ENCODE measurements at regions not wholly inside any gene's neighbourhood (a gene's known extent, or its start where the extent isn't known, plus 50 kb on each side); places are given as distances from the start of the nearest gene placed in this dataset.

DNA sequence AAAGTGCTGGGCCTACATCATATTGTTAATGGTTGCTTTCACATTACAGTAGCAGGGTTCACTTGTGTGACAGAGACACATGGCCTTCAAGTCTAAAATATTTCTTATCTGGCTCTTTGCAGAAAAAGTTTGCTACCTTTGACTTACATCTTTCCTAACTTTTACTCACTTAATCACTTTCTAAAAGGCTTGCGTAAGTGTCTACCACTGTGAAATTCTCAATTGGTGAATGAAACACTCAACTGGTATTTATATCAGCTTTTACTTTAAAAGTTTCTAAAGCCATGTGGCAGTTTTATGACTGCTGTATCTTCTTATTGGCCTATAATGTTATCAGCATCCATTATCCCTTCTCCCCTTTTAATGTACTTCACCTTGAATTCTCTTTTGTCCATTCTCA, 554.5 kb downstream of the ZIC1 start:
- TF ChIP-seq, protein P1, sequence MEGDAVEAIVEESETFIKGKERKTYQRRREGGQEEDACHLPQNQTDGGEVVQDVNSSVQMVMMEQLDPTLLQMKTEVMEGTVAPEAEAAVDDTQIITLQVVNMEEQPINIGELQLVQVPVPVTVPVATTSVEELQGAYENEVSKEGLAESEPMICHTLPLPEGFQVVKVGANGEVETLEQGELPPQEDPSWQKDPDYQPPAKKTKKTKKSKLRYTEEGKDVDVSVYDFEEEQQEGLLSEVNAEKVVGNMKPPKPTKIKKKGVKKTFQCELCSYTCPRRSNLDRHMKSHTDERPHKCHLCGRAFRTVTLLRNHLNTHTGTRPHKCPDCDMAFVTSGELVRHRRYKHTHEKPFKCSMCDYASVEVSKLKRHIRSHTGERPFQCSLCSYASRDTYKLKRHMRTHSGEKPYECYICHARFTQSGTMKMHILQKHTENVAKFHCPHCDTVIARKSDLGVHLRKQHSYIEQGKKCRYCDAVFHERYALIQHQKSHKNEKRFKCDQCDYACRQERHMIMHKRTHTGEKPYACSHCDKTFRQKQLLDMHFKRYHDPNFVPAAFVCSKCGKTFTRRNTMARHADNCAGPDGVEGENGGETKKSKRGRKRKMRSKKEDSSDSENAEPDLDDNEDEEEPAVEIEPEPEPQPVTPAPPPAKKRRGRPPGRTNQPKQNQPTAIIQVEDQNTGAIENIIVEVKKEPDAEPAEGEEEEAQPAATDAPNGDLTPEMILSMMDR (IDR thresholded peaks at IDR 0.05; ENCODE audit: insufficient read depth, low read length) = no peak
- DNase-seq (ENCODE audit: low read depth) = no peak
- H3K4me3 ChIP-seq (ENCODE audit: low read depth, low read length) = no peak overlapping the region

DNA sequence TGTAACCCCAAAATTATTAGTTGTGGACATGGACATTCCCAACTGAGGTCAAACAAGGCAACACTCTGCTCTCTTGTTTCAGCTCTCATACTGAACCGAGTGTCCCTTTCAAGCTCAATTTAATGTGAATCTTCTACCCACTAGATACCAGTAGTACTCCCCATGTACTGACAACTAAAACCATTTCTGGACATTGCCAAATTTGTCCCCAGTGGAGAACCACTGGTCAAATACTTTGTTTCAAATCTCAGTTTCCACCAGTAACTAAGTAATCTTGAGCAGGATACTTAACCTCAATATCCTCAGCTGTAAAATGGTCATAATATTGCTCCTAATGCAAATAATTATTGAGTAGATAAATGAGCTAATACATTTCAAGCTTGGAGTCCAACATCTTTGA, 566.0 kb downstream of the ZIC1 start:
- H3K4me3 ChIP-seq (ENCODE audit: low read depth, low read length) = no peak overlapping the region
- TF ChIP-seq, protein P1 (IDR thresholded peaks at IDR 0.05; ENCODE audit: insufficient read depth, low read length) = no peak
- no peak for DNase-seq (ENCODE audit: low read depth)

DNA sequence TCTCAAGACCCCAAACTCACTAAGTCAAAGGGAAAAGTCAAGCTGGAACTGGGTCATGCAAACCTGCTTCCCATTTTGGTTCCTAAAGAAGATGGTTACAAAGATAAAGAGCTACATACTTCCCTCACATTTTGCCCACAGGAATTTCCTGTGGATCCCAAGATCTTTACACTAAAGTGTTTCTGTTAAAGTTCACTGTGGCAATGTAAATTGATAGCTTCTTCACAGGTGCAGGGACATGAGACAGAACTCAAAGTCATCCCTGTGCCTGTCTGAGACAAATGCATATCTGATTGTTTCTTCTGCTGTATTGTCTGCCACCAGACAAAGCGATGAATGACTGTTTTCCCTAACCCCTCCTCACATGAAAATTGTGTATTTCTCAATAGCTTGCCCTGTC, 567.8 kb downstream of the ZIC1 start:
- TF ChIP-seq, protein P1 (IDR thresholded peaks at IDR 0.05; ENCODE audit: insufficient read depth, low read length) = no peak
- DNase-seq (ENCODE audit: low read depth) = no peak

DNA sequence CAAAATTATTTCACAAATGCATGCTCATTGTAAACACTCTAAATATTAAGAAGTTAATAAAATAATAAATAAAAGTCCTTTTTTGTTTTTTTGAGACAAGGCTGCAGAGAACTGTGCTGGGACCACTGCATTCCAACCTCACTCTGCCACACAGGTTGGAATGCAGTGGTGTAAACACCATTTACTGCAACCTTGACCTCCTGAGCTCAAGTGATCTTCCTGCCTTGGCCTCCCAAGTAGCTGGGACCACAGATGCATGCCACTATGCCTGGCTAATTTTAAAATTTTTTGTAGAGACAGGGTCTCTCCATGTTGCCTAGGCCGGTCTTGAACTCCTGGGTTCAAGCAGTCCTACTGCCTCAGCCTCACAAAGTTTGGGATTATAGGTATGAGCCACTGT, 578.4 kb downstream of the ZIC1 start:
- TF ChIP-seq, protein P1 (IDR thresholded peaks at IDR 0.05; ENCODE audit: insufficient read depth, low read length) = no peak
- no peak overlapping the region for H3K4me3 ChIP-seq (ENCODE audit: low read depth, low read length)
- DNase-seq (ENCODE audit: low read depth) = no peak

More for the DNA sequence above, 567.8 kb downstream of the ZIC1 start:
- no peak overlapping the region for H3K4me3 ChIP-seq (ENCODE audit: low read depth, low read length)

DNA sequence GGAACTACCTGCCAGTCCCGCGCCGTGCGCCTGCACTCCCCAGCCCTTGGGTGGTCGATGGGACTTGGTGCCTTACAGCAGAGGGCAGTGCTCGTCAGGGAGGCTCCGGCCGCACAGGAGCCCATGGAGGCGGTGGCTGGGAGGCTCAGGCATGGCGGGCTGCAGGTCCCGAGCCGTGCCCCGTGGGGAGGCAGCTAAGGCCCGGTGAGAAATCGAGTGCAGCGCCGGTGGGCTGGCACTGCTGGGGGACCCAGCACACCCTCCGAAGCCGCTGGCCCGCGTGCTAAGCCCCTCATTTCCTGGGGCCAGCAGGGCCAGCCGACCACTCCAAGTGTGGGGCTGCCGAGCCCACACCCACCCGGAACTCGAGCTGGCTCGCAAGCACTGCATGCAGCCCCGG, 580.2 kb downstream of the ZIC1 start:
- no peak for DNase-seq (ENCODE audit: low read depth)
- TF ChIP-seq, protein P1 (IDR thresholded peaks at IDR 0.05; ENCODE audit: insufficient read depth, low read length) = no peak
- no peak overlapping the region for H3K4me3 ChIP-seq (ENCODE audit: low read depth, low read length)

DNA sequence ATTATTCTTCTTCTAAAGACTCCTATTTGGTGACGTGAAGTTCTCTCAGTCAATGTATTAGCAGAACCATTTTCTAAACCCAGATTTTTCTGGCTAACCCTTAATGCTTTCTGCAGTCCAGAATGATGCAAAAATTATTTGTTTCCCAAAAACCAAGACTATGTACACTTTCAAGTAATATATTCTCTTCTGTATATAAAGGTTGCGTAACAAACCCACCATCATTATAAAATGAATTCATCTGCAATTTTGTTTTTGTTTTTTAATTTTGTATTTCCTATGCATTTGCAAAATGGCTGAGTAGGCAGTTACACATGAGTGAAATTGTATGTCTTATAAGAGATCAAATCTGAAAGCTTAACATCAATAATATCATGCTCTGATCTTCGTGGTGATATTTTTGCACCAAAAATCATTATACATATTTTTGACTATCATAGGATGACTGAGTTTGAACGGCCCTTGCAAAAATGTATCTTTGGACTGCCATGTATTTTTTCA, 593.6 kb downstream of the ZIC1 start:
- H3K4me3 ChIP-seq (ENCODE audit: low read depth, low read length) = no peak overlapping the region
- TF ChIP-seq, protein P1 (IDR thresholded peaks at IDR 0.05; ENCODE audit: insufficient read depth, low read length) = no peak
- no peak for DNase-seq (ENCODE audit: low read depth)

DNA sequence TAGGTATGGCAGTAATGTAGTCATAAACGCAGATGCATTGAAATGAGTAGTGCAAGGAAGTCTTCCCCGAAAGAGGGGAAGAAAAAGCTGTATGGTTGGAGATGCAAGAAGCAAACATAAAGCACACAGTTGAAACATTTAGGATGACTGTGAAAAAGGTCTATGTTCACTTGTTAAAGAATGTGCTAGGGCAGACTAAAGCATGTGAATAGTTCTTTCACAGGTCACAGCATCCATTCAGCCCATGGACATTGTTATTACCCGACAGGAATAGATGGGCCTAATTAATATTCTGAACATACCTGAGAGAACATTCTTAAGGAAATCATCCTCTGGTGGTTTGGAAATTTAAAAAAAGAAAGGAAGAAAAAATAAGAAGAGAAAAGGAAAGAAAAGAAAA, 595.2 kb downstream of the ZIC1 start:
- TF ChIP-seq, protein P1 (IDR thresholded peaks at IDR 0.05; ENCODE audit: insufficient read depth, low read length) = no peak
- DNase-seq (ENCODE audit: low read depth) = no peak
- H3K4me3 ChIP-seq (ENCODE audit: low read depth, low read length) = no peak overlapping the region

All from fibroblast of the aortic adventitia (primary cell).